WTC11 (cell line): ENCODE measurements at regions not wholly inside any gene's neighbourhood (a gene's known extent, or its start where the extent isn't known, plus 50 kb on each side); places are given as distances from the start of the nearest gene placed in this dataset.

Experiments
- ESRRA ChIP-seq: sonication (generic); formaldehyde crosslinking; IDR thresholded peaks from 2 replicates; pipeline ENCODE4 v1.8.1; 2022; ENCODE audit warnings: mild to moderate bottlenecking, missing genetic modification reagents, borderline replicate concordance
- FOXJ3 ChIP-seq: sonication (generic); formaldehyde crosslinking; IDR thresholded peaks from 2 replicates; pipeline ENCODE4 v1.9.0; 2021; ENCODE audit warnings: missing genetic modification reagents, mild to moderate bottlenecking, borderline replicate concordance
- FOXP1 ChIP-seq: sonication (generic); formaldehyde crosslinking; IDR thresholded peaks from 2 replicates; pipeline ENCODE4 v1.8.0; 2022; ENCODE audit warnings: missing genetic modification reagents, mild to moderate bottlenecking, moderate library complexity, borderline replicate concordance
- HMGA2 ChIP-seq: fragments of 250-450 bp; sonication (Bioruptor Pico); IDR thresholded peaks from 2 replicates; pipeline ENCODE4 v1.4.0; 2021; ENCODE audit warnings: mild to moderate bottlenecking, moderate library complexity
- KAT7 ChIP-seq: sonication (generic); formaldehyde crosslinking; IDR thresholded peaks from 2 replicates; pipeline ENCODE4 v1.8.1; 2023; ENCODE audit warnings: missing genetic modification reagents, mild to moderate bottlenecking, borderline replicate concordance
- MYBL2 ChIP-seq: sonication (generic); formaldehyde crosslinking; IDR thresholded peaks from 2 replicates; pipeline ENCODE4 v1.8.1; 2023; ENCODE audit warnings: mild to moderate bottlenecking, moderate library complexity, missing genetic modification reagents
- PRRX2 ChIP-seq: fragments of 250-450 bp; sonication (Bioruptor Pico); IDR thresholded peaks from 2 replicates; pipeline ENCODE4 v1.8.0; 2021; ENCODE audit warnings: mild to moderate bottlenecking
- RELA ChIP-seq: sonication (generic); formaldehyde crosslinking; IDR thresholded peaks from 2 replicates; pipeline ENCODE4 v1.8.1; 2022; ENCODE audit warnings: missing genetic modification reagents, mild to moderate bottlenecking, borderline replicate concordance
- SMAD4 ChIP-seq: sonication (generic); formaldehyde crosslinking; IDR thresholded peaks from 2 replicates; pipeline ENCODE4 v1.8.0; 2022; ENCODE audit warnings: mild to moderate bottlenecking, missing genetic modification reagents
- TCF7 ChIP-seq: sonication (generic); formaldehyde crosslinking; IDR thresholded peaks from 2 replicates; pipeline ENCODE4 v1.8.0; 2022; ENCODE audit warnings: mild to moderate bottlenecking, low read depth, missing genetic modification reagents, moderate library complexity
- ZNF232 ChIP-seq: sonication (generic); formaldehyde crosslinking; IDR thresholded peaks from 2 replicates; pipeline ENCODE4 v1.8.0; 2022; ENCODE audit warnings: mild to moderate bottlenecking, missing genetic modification reagents
- ZNF317 ChIP-seq: sonication (generic); formaldehyde crosslinking; IDR thresholded peaks from 2 replicates; pipeline ENCODE4 v1.8.1; 2023; ENCODE audit warnings: low read depth, mild to moderate bottlenecking, moderate library complexity, missing genetic modification reagents, borderline replicate concordance
- ZNF423 ChIP-seq: fragments of 250-450 bp; sonication (Bioruptor Pico); IDR thresholded peaks from 2 replicates; pipeline ENCODE4 v2.1.2; 2022; ENCODE audit warnings: mild to moderate bottlenecking, moderate library complexity
- ZNF671 ChIP-seq: fragments of 250-450 bp; sonication (Bioruptor Pico); IDR thresholded peaks from 2 replicates; pipeline ENCODE4 v1.8.0; 2021; ENCODE audit warnings: mild to moderate bottlenecking
- TF ChIP-seq, protein P1 (sequence below): fragments of 250-450 bp; sonication (Bioruptor Pico); IDR thresholded peaks from 2 replicates; pipeline ENCODE4 v1.9.0; 2021; ENCODE audit warnings: mild to moderate bottlenecking, borderline replicate concordance
- TF ChIP-seq, protein P2 (sequence below): fragments of 250-450 bp; sonication (Bioruptor Pico); IDR thresholded peaks from 2 replicates; pipeline ENCODE4 v1.8.0; 2021; ENCODE audit warnings: mild to moderate bottlenecking
- TF ChIP-seq, protein P3 (sequence below): sonication (generic); formaldehyde crosslinking; IDR thresholded peaks from 2 replicates; pipeline ENCODE4 v1.8.1; 2022; ENCODE audit warnings: mild to moderate bottlenecking, moderate library complexity, missing genetic modification reagents
- TF ChIP-seq, protein P4 (sequence below): sonication (generic); formaldehyde crosslinking; IDR thresholded peaks from 2 replicates; pipeline ENCODE4 v1.8.1; 2023; ENCODE audit warnings: mild to moderate bottlenecking, missing genetic modification reagents, moderate library complexity
- TF ChIP-seq, protein P5 (sequence below): sonication (generic); formaldehyde crosslinking; IDR thresholded peaks from 2 replicates; pipeline ENCODE4 v1.8.1; 2023; ENCODE audit warnings: mild to moderate bottlenecking, missing genetic modification reagents
- TF ChIP-seq, protein P6 (sequence below): sonication (generic); formaldehyde crosslinking; IDR thresholded peaks from 2 replicates; pipeline ENCODE4 v1.8.1; 2022; ENCODE audit warnings: low read depth, missing genetic modification reagents, borderline replicate concordance
- TF ChIP-seq, protein P7 (sequence below): fragments of 250-450 bp; sonication (Bioruptor Pico); IDR thresholded peaks from 2 replicates; pipeline ENCODE4 v2.1.2; 2022; ENCODE audit warnings: mild to moderate bottlenecking, moderate library complexity
- TF ChIP-seq, protein P8 (sequence below): sonication (generic); formaldehyde crosslinking; conservative IDR thresholded peaks from 2 replicates; pipeline ENCODE4 v1.8.1; 2022; ENCODE audit warnings: mild to moderate bottlenecking, missing genetic modification reagents
- TF ChIP-seq, protein P9 (sequence below): sonication (generic); formaldehyde crosslinking; IDR thresholded peaks from 2 replicates; pipeline ENCODE4 v1.8.1; 2022; ENCODE audit warnings: low read depth, mild to moderate bottlenecking, moderate library complexity, missing genetic modification reagents, borderline replicate concordance

DNA sequence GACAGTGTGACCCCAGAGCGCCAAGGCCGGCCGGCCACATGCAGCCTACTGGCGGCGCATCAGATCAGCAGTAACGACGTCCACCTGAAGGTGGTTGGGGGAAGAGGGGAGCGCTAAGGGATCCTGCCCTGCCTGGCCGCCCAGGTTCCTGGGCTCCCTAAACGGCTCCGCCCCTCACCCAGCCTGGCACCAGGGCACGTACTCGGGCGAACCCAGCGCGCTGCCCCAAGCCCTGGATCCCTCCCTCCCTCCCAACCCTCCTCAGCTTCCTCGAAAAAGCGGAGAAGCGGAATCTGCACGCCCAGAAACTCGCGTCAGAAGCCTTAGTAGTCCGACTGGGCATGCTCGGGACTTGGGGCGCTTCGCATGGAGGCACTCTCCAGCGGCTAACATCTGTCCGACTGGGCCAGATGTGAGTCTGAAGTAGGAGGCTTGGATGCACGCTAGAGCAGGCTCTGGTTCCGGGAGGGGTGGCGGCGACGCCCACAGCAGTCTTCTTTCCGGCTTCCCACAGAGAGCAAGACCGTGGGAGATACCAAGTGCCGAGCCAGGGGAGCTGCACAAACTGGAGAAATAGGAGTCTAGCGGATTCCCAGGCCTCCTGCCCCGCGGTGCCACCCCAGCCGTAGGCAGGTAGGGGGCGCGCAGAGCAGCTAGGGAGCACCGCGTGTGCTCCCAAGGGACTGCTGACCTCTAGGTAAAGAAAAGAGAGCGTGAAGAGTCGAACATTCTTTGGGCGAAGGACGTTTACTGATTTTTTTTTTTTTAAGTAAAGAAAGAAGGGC lies 114.3 kb upstream of the TEX13C start (continued):
- TF ChIP-seq, protein P1, sequence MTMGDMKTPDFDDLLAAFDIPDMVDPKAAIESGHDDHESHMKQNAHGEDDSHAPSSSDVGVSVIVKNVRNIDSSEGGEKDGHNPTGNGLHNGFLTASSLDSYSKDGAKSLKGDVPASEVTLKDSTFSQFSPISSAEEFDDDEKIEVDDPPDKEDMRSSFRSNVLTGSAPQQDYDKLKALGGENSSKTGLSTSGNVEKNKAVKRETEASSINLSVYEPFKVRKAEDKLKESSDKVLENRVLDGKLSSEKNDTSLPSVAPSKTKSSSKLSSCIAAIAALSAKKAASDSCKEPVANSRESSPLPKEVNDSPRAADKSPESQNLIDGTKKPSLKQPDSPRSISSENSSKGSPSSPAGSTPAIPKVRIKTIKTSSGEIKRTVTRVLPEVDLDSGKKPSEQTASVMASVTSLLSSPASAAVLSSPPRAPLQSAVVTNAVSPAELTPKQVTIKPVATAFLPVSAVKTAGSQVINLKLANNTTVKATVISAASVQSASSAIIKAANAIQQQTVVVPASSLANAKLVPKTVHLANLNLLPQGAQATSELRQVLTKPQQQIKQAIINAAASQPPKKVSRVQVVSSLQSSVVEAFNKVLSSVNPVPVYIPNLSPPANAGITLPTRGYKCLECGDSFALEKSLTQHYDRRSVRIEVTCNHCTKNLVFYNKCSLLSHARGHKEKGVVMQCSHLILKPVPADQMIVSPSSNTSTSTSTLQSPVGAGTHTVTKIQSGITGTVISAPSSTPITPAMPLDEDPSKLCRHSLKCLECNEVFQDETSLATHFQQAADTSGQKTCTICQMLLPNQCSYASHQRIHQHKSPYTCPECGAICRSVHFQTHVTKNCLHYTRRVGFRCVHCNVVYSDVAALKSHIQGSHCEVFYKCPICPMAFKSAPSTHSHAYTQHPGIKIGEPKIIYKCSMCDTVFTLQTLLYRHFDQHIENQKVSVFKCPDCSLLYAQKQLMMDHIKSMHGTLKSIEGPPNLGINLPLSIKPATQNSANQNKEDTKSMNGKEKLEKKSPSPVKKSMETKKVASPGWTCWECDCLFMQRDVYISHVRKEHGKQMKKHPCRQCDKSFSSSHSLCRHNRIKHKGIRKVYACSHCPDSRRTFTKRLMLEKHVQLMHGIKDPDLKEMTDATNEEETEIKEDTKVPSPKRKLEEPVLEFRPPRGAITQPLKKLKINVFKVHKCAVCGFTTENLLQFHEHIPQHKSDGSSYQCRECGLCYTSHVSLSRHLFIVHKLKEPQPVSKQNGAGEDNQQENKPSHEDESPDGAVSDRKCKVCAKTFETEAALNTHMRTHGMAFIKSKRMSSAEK, result no peak
- TF ChIP-seq ESRRA (CRISPR knock-in tag), result no peak
- TF ChIP-seq TCF7, result no peak
- TF ChIP-seq MYBL2 (CRISPR knock-in tag), result no peak; the same call in 1 of the 2 replicates
- TF ChIP-seq, protein P2, sequence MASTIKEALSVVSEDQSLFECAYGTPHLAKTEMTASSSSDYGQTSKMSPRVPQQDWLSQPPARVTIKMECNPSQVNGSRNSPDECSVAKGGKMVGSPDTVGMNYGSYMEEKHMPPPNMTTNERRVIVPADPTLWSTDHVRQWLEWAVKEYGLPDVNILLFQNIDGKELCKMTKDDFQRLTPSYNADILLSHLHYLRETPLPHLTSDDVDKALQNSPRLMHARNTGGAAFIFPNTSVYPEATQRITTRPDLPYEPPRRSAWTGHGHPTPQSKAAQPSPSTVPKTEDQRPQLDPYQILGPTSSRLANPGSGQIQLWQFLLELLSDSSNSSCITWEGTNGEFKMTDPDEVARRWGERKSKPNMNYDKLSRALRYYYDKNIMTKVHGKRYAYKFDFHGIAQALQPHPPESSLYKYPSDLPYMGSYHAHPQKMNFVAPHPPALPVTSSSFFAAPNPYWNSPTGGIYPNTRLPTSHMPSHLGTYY (CRISPR knock-in tag), result no peak
- TF ChIP-seq SMAD4 (CRISPR knock-in tag), result no peak
- TF ChIP-seq, protein P3, sequence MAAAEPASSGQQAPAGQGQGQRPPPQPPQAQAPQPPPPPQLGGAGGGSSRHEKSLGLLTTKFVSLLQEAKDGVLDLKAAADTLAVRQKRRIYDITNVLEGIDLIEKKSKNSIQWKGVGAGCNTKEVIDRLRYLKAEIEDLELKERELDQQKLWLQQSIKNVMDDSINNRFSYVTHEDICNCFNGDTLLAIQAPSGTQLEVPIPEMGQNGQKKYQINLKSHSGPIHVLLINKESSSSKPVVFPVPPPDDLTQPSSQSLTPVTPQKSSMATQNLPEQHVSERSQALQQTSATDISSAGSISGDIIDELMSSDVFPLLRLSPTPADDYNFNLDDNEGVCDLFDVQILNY (CRISPR knock-in tag), result no peak
- TF ChIP-seq ZNF317 (CRISPR knock-in tag), result no peak
- no peak for TF ChIP-seq HMGA2
- TF ChIP-seq RELA (CRISPR knock-in tag), result no peak
- TF ChIP-seq KAT7 (CRISPR knock-in tag), result no peak
- TF ChIP-seq, protein P4, sequence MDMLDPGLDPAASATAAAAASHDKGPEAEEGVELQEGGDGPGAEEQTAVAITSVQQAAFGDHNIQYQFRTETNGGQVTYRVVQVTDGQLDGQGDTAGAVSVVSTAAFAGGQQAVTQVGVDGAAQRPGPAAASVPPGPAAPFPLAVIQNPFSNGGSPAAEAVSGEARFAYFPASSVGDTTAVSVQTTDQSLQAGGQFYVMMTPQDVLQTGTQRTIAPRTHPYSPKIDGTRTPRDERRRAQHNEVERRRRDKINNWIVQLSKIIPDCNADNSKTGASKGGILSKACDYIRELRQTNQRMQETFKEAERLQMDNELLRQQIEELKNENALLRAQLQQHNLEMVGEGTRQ, result no peak
- TF ChIP-seq, protein P5, sequence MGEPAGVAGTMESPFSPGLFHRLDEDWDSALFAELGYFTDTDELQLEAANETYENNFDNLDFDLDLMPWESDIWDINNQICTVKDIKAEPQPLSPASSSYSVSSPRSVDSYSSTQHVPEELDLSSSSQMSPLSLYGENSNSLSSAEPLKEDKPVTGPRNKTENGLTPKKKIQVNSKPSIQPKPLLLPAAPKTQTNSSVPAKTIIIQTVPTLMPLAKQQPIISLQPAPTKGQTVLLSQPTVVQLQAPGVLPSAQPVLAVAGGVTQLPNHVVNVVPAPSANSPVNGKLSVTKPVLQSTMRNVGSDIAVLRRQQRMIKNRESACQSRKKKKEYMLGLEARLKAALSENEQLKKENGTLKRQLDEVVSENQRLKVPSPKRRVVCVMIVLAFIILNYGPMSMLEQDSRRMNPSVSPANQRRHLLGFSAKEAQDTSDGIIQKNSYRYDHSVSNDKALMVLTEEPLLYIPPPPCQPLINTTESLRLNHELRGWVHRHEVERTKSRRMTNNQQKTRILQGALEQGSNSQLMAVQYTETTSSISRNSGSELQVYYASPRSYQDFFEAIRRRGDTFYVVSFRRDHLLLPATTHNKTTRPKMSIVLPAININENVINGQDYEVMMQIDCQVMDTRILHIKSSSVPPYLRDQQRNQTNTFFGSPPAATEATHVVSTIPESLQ (CRISPR knock-in tag), result no peak
- TF ChIP-seq, protein P6, sequence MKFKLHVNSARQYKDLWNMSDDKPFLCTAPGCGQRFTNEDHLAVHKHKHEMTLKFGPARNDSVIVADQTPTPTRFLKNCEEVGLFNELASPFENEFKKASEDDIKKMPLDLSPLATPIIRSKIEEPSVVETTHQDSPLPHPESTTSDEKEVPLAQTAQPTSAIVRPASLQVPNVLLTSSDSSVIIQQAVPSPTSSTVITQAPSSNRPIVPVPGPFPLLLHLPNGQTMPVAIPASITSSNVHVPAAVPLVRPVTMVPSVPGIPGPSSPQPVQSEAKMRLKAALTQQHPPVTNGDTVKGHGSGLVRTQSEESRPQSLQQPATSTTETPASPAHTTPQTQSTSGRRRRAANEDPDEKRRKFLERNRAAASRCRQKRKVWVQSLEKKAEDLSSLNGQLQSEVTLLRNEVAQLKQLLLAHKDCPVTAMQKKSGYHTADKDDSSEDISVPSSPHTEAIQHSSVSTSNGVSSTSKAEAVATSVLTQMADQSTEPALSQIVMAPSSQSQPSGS (CRISPR knock-in tag), result no peak
- TF ChIP-seq FOXP1, result no peak
- TF ChIP-seq PRRX2 (CRISPR knock-in tag), result no peak
- TF ChIP-seq, protein P7, sequence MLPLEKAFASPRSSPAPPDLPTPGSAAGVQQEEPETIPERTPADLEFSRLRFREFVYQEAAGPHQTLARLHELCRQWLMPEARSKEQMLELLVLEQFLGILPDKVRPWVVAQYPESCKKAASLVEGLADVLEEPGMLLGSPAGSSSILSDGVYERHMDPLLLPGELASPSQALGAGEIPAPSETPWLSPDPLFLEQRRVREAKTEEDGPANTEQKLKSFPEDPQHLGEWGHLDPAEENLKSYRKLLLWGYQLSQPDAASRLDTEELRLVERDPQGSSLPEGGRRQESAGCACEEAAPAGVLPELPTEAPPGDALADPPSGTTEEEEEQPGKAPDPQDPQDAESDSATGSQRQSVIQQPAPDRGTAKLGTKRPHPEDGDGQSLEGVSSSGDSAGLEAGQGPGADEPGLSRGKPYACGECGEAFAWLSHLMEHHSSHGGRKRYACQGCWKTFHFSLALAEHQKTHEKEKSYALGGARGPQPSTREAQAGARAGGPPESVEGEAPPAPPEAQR (CRISPR knock-in tag), result no peak
- no peak for TF ChIP-seq FOXJ3
- TF ChIP-seq ZNF671 (CRISPR knock-in tag), result no peak
- TF ChIP-seq, protein P8, sequence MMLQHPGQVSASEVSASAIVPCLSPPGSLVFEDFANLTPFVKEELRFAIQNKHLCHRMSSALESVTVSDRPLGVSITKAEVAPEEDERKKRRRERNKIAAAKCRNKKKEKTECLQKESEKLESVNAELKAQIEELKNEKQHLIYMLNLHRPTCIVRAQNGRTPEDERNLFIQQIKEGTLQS (CRISPR knock-in tag), result no peak
- peak; percentile 34; the same call in 1 of the 2 replicates for TF ChIP-seq ZNF423 (CRISPR knock-in tag)
- TF ChIP-seq, protein P9, sequence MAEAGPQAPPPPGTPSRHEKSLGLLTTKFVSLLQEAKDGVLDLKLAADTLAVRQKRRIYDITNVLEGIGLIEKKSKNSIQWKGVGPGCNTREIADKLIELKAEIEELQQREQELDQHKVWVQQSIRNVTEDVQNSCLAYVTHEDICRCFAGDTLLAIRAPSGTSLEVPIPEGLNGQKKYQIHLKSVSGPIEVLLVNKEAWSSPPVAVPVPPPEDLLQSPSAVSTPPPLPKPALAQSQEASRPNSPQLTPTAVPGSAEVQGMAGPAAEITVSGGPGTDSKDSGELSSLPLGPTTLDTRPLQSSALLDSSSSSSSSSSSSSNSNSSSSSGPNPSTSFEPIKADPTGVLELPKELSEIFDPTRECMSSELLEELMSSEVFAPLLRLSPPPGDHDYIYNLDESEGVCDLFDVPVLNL (CRISPR knock-in tag), result no peak
- TF ChIP-seq ZNF232 (CRISPR knock-in tag), result no peak
